ENCODE measurements at regions not wholly inside any gene's neighbourhood (a gene's known extent, or its start where the extent isn't known, plus 50 kb on each side); places are given as distances from the start of the nearest gene placed in this dataset.
"Not testable (repeated sequence)": the region's sequence is repeated elsewhere in the genome, so short reads cannot be mapped to it uniquely, and the experiment has no call there.

DNA sequence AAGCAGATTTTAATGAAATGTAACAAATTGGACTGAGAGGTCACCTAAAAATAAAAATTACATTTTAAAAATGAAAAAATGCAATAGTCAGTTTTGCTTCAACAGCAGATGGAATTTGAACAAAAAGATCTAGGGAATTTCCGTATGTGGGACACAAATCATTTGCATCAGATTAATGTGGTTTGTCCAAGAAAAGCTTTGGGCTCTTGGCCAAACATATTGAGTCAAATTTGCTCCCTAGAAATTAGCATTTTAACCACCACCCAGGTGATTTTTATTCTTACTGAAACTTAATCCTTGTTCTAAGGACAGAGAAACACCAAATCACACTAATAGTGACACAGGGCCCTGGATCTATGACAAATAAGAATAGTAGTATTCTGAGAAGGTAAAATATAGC, 1477.8 kb downstream of the FAM181B start:
- Mint-ChIP-seq H3K27ac (no peak overlapping the region), H3K27me3 (ENCODE audit: low read depth) (no peaks in the 10 kb centered on the region), H3K36me3 (ENCODE audit: low read depth) (no peaks in the 10 kb centered on the region), H3K4me3 (no peak overlapping the region), H3K9me3 (peaks cover 3% of the 10 kb centered on the region), H3K4me1 (ENCODE audit: low read depth) (no peaks in the 10 kb centered on the region)
- no peak for DNase-seq (ENCODE audit: low spot score)

GRCh38 chr11:81253244-81253643, 1480.4 kb downstream of the FAM181B start:
- Mint-ChIP-seq H3K9me3 (no peaks in the 10 kb centered on the region), H3K4me1 (ENCODE audit: low read depth) (no peaks in the 10 kb centered on the region), H3K27me3 (ENCODE audit: low read depth) (no peaks in the 10 kb centered on the region), H3K27ac (no peak overlapping the region), H3K36me3 (ENCODE audit: low read depth) (no peaks in the 10 kb centered on the region), H3K4me3 (no peak overlapping the region)
- no peak for DNase-seq (ENCODE audit: low spot score)

GRCh38 chr11:81246941-81247340, 1486.7 kb downstream of the FAM181B start:
- H3K9me3 Mint-ChIP-seq, result no peaks in the 10 kb centered on the region
- no peak overlapping the region for H3K27ac Mint-ChIP-seq
- no peak overlapping the region for H3K4me3 Mint-ChIP-seq
- no peaks in the 10 kb centered on the region for H3K36me3 Mint-ChIP-seq (ENCODE audit: low read depth)
- no peaks in the 10 kb centered on the region for H3K4me1 Mint-ChIP-seq (ENCODE audit: low read depth)
- no peaks in the 10 kb centered on the region for H3K27me3 Mint-ChIP-seq (ENCODE audit: low read depth)
- no peak for DNase-seq (ENCODE audit: low spot score)

GRCh38 chr11:81245791-81246190, 1487.9 kb downstream of the FAM181B start:
- Mint-ChIP-seq H3K27ac (no peak overlapping the region), H3K27me3 (ENCODE audit: low read depth) (no peaks in the 10 kb centered on the region), H3K9me3 (no peaks in the 10 kb centered on the region), H3K4me1 (ENCODE audit: low read depth) (no peaks in the 10 kb centered on the region), H3K4me3 (no peak overlapping the region), H3K36me3 (ENCODE audit: low read depth) (no peaks in the 10 kb centered on the region)
- DNase-seq (ENCODE audit: low spot score), result no peak

- Mint-ChIP-seq H3K27me3 (ENCODE audit: low read depth) (no peaks in the 10 kb centered on the region), H3K27ac (no peak overlapping the region), H3K4me1 (ENCODE audit: low read depth) (no peaks in the 10 kb centered on the region), H3K9me3 (no peaks in the 10 kb centered on the region), H3K4me3 (no peak overlapping the region), H3K36me3 (ENCODE audit: low read depth) (no peaks in the 10 kb centered on the region)
- DNase-seq (ENCODE audit: low spot score), result no peak
Observed at GRCh38 chr11:81241672-81242275, 1491.9 kb downstream of the FAM181B start.

DNA sequence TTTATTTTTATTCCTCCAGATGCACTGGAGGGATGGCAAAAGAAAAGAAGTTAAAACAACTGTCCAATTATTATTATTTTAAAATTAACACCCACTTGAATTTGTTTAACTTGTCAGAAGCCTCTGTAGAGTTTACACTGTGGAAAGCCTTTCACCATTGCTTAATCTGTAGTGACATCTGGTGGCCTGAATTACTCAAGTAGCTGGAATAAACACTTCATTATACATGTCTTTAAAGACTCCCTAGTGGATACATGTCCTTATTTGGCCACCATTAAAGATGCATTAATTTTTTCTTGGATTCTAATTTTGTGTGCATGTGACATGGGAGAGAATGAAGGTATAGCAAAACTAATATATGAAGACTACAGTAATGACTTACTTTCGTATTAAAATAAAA, 1496.5 kb downstream of the FAM181B start:
- no peaks in the 10 kb centered on the region for H3K36me3 Mint-ChIP-seq (ENCODE audit: low read depth)
- H3K9me3 Mint-ChIP-seq, result no peaks in the 10 kb centered on the region
- no peak for DNase-seq (ENCODE audit: low spot score)
- H3K27ac Mint-ChIP-seq, result no peak overlapping the region
- no peaks in the 10 kb centered on the region for H3K4me1 Mint-ChIP-seq (ENCODE audit: low read depth)
- H3K27me3 Mint-ChIP-seq (ENCODE audit: low read depth), result no peaks in the 10 kb centered on the region
- no peak overlapping the region for H3K4me3 Mint-ChIP-seq

- H3K4me3 Mint-ChIP-seq; DNase-seq (ENCODE audit: low spot score); H3K27ac Mint-ChIP-seq; H3K9me3 Mint-ChIP-seq; H3K4me1 Mint-ChIP-seq (ENCODE audit: low read depth); H3K27me3 Mint-ChIP-seq (ENCODE audit: low read depth); H3K36me3 Mint-ChIP-seq (ENCODE audit: low read depth): not testable (repeated sequence)
Observed at GRCh38 chr11:81227409-81227808, 1506.3 kb downstream of the FAM181B start.

- no peaks in the 10 kb centered on the region for H3K4me1 Mint-ChIP-seq (ENCODE audit: low read depth)
- DNase-seq (ENCODE audit: low spot score), result no peak
- no peaks in the 10 kb centered on the region for H3K27me3 Mint-ChIP-seq (ENCODE audit: low read depth)
- peaks cover 12% of the 10 kb centered on the region for H3K9me3 Mint-ChIP-seq
- H3K36me3 Mint-ChIP-seq (ENCODE audit: low read depth), result no peaks in the 10 kb centered on the region
- H3K4me3 Mint-ChIP-seq, result no peak overlapping the region
- no peak overlapping the region for H3K27ac Mint-ChIP-seq
Observed at GRCh38 chr11:81224396-81224795, 1509.3 kb downstream of the FAM181B start.

DNA sequence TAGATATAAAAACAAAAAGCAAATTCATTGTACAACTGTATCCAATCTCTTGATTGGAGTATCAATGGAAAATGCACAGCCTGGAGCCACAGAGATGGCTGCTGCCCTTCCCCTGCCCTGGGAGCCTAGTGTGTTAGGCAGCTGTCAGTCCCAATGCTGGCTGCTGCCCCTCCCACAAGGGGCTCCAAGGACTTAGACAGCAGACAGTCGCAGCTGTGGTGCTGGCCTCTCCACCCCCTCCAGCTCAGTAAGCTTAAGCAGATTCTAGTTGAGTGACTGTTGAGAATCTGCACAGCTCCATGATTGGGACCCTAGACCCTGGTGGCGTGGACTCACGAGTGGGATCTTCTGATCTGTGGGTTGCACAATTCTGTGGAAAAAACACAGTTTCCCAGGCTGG, 1511.2 kb downstream of the FAM181B start:
- H3K4me1 Mint-ChIP-seq (ENCODE audit: low read depth), result no peaks in the 10 kb centered on the region
- no peak for DNase-seq (ENCODE audit: low spot score)
- H3K27ac Mint-ChIP-seq, result no peak overlapping the region
- peaks cover 12% of the 10 kb centered on the region for H3K9me3 Mint-ChIP-seq
- H3K27me3 Mint-ChIP-seq (ENCODE audit: low read depth), result no peaks in the 10 kb centered on the region
- no peaks in the 10 kb centered on the region for H3K36me3 Mint-ChIP-seq (ENCODE audit: low read depth)
- no peak overlapping the region for H3K4me3 Mint-ChIP-seq

DNA sequence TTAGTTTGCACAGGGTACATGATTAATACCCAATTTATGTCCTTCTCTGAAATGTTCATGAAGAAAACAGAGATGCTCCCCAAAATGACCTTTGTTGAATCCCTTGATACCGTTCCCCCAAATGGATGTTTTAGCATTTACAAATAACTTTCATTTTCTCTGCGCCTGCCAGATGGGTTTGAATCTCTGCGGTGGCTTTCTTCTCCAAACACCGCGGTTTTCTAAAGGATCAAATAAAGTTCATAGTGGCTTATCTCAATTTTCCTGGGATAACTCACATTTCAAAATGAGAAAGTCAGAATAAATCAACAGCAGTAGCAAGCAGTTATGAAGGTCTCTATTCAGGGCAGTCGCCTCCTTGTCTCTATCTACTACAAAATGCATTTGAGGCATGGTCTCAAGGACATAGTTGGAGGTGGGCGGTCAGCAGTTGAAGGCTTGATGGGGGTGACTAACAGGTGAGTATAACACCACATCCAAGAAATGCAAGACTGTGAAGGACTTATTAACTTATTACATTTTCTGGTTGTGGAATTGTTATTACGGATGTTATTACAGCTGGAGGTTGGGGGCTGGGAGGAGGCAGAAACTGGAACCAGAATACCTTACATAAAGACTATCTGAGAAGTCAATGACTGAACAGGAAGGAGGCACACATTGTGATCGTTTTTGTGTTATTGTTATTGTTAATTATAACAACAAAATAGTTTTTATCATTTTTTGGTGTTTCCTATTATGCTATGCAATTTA, 1513.3 kb downstream of the FAM181B start:
- Mint-ChIP-seq H3K4me1 (ENCODE audit: low read depth) (no peaks in the 10 kb centered on the region), H3K4me3 (no peak overlapping the region), H3K27me3 (ENCODE audit: low read depth) (no peaks in the 10 kb centered on the region), H3K9me3 (peaks cover 6% of the 10 kb centered on the region), H3K27ac (no peak overlapping the region), H3K36me3 (ENCODE audit: low read depth) (no peaks in the 10 kb centered on the region)
- no peak for DNase-seq (ENCODE audit: low spot score)

GRCh38 chr11:81219661-81220060, 1514.0 kb downstream of the FAM181B start:
- no peak for DNase-seq (ENCODE audit: low spot score)
- Mint-ChIP-seq H3K27ac (no peak overlapping the region), H3K4me3 (no peak overlapping the region), H3K4me1 (ENCODE audit: low read depth) (no peaks in the 10 kb centered on the region), H3K27me3 (ENCODE audit: low read depth) (no peaks in the 10 kb centered on the region), H3K36me3 (ENCODE audit: low read depth) (no peaks in the 10 kb centered on the region), H3K9me3 (peaks cover 10% of the 10 kb centered on the region)

GRCh38 chr11:81218440-81218839, 1515.2 kb downstream of the FAM181B start:
- DNase-seq (ENCODE audit: low spot score), result no peak
- no peaks in the 10 kb centered on the region for H3K27me3 Mint-ChIP-seq (ENCODE audit: low read depth)
- no peaks in the 10 kb centered on the region for H3K4me1 Mint-ChIP-seq (ENCODE audit: low read depth)
- H3K36me3 Mint-ChIP-seq (ENCODE audit: low read depth), result no peaks in the 10 kb centered on the region
- H3K9me3 Mint-ChIP-seq, result peaks cover 10% of the 10 kb centered on the region
- no peak overlapping the region for H3K4me3 Mint-ChIP-seq
- no peak overlapping the region for H3K27ac Mint-ChIP-seq

GRCh38 chr11:81211050-81211449, 1522.6 kb downstream of the FAM181B start:
- DNase-seq (ENCODE audit: low spot score), result no peak
- Mint-ChIP-seq H3K27ac (no peak overlapping the region), H3K9me3 (peaks cover 25% of the 10 kb centered on the region), H3K27me3 (ENCODE audit: low read depth) (no peaks in the 10 kb centered on the region), H3K4me1 (ENCODE audit: low read depth) (no peaks in the 10 kb centered on the region), H3K36me3 (ENCODE audit: low read depth) (no peaks in the 10 kb centered on the region), H3K4me3 (no peak overlapping the region)

DNA sequence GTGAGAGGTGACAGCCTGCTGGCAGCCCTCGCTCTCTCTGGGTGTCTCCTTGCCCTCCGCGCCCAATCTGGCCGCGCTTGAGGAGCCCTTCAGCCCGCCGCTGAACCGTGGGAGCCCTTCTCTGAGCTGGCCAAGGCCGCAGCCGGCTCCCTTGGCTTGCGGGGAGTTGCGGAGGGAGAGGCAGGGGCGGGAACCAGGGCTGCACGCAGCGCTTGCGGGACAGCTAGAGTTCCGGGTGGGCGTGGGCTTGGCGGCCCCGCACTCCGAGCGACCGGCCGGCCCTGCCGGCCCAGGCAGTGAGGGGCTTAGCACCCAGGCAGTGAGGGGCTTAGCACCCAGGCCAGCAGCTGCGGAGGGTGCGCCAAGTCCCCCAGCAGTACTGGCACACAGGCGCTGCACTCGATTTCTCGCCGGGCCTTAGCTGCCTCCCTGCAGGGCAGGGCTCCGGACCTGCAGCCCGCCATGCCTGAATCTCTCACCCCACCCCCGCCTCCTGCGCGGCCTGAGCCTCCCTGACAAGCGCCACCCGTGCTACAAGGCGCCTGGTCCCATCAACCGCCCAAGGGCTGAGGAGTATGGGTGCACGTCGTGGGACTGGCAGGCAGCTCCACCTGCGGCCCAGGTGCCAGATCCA, 1526.1 kb downstream of the FAM181B start:
- DNase-seq (ENCODE audit: low spot score), result no peak
- H3K9me3 Mint-ChIP-seq, result peaks cover 21% of the 10 kb centered on the region
- H3K36me3 Mint-ChIP-seq (ENCODE audit: low read depth), result no peaks in the 10 kb centered on the region
- H3K4me1 Mint-ChIP-seq (ENCODE audit: low read depth), result no peaks in the 10 kb centered on the region
- no peak overlapping the region for H3K4me3 Mint-ChIP-seq
- H3K27me3 Mint-ChIP-seq (ENCODE audit: low read depth), result no peaks in the 10 kb centered on the region
- no peak overlapping the region for H3K27ac Mint-ChIP-seq

All from T-helper 2 cell treated with Interferon-gamma antibody and Interleukin-4, amounts not matched to agents 5 μg/mL and 100 μg/mL, for 36 hours (primary cell).